ENCODE measurements at regions not wholly inside any gene's neighbourhood (a gene's known extent, or its start where the extent isn't known, plus 50 kb on each side); places are given as distances from the start of the nearest gene placed in this dataset.

DNA sequence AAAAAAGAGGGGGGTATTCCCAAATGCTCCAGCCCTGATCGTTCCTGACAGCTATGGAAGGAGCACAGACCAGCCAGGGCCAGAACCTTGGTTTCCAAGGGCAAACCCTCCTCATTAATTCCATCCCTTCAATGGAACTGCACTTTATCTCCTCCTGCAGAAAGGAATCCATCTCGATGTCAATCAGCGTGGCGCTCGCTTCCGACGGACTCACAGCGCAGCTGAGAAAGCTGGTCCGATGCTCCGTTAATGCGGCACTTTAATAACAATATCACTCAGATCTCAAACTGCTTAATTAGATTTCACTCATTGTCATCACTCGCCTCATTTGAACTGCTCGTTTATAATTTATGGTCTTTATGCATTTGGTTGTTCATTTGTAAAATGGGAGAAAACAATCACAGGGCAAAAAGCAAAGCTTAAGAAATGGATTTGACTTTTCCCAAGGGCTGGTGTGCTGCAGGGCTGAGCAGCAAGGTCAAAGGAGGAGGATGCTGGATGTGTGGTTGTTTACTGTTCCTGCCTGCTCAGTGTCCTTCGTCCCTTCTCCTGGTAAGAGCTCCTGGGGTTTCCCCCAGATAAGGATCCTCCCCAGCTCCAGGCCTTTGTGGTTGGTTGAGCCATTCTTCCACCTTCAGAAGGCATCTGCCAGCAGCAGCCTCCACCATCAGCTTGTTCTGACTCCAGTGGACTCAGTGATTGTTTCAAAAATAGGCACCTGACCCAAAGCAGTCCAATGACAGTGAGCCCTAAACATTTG, 152.7 kb downstream of the ANKRD60 start:
- H3K4me1 ChIP-seq (ENCODE audit: insufficient read depth, low read length, poor library complexity, severe bottlenecking): peaks cover 4% of the 10 kb centered on the region
- DNase-seq (ENCODE audit: low spot score): no peak
- no peaks in the 10 kb centered on the region for H3K9me3 ChIP-seq (ENCODE audit: low read depth, low read length, poor library complexity, severe bottlenecking)
- peak overlapping the region; percentile 5 for H3K4me3 ChIP-seq (ENCODE audit: low read depth, low read length, poor library complexity, severe bottlenecking)
- intact Hi-C loops (cut with micrococcal nuclease; ENCODE audit: unreplicated experiment): no loop called here
- no peak overlapping the region for H3K27ac ChIP-seq (ENCODE audit: low read depth, low read length, poor library complexity, severe bottlenecking)
- no peak for TF ChIP-seq EZH2 (IDR thresholded peaks at IDR 0.05; ENCODE audit: borderline replicate concordance, low read depth, low read length, poor library complexity, severe bottlenecking)
- TF ChIP-seq, protein P1, sequence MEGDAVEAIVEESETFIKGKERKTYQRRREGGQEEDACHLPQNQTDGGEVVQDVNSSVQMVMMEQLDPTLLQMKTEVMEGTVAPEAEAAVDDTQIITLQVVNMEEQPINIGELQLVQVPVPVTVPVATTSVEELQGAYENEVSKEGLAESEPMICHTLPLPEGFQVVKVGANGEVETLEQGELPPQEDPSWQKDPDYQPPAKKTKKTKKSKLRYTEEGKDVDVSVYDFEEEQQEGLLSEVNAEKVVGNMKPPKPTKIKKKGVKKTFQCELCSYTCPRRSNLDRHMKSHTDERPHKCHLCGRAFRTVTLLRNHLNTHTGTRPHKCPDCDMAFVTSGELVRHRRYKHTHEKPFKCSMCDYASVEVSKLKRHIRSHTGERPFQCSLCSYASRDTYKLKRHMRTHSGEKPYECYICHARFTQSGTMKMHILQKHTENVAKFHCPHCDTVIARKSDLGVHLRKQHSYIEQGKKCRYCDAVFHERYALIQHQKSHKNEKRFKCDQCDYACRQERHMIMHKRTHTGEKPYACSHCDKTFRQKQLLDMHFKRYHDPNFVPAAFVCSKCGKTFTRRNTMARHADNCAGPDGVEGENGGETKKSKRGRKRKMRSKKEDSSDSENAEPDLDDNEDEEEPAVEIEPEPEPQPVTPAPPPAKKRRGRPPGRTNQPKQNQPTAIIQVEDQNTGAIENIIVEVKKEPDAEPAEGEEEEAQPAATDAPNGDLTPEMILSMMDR (conservative IDR thresholded peaks at IDR 0.05; ENCODE audit: low read depth, low read length): no peak
- no TSS peak for BruUV-seq (replicated peaks)
- CTCF ChIA-PET: no interaction called here
- H3K27me3 ChIP-seq (replicated peaks; ENCODE audit: insufficient read depth, low read depth, low read length, poor library complexity): no peaks in the 10 kb centered on the region
- POLR2A ChIA-PET (ENCODE audit: low non-redundant PET): no interaction called here
- no peaks in the 10 kb centered on the region for H3K36me3 ChIP-seq (ENCODE audit: insufficient read depth, low read length, poor library complexity, severe bottlenecking)

DNA sequence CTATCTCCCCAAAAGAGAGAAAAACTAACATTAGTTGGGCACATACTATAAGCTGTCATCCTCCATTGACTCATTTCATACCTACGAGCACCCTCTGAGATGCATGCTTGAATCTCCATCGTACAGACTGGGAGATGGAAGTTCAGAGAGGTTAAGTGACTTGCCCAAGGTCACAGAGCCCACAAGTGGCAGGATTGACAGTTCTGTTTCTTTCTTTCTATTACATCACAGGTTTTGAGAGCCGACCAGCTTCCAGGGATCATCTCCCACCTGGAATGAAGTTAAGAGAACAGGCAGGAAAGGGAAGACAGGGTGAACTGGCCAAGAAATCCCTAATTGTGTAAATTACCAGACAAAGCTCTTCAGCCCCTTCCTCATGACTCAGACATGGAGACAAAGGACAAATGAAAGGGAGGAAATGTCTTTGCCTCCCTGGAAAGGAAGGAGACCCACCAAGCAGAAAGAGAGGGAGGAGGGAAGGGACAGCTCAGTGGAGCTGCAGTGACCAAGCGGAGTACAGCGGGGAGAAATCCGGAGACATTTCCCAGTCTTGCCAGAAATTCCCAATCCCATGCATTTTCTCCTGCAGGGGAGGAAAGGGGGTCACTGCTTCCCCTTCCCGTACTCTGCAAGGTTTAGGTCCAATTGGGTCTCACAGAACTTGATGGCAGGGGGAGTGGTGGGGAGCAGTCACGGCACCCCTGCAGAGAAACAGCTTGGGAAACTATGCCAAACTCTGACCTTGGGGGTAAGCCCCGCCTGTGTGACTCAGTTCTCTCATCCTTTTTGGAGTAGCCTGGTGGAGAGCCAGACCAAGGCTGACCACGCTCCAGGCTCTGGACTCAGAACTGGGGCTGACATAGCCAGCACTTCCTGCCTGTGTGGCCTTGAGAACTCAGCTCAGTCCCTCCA, 154.3 kb downstream of the ANKRD60 start:
- Histone ChIP-seq H3K4me1 (ENCODE audit: insufficient read depth, low read length, poor library complexity, severe bottlenecking) (peaks cover 4% of the 10 kb centered on the region), H3K27ac (ENCODE audit: low read depth, low read length, poor library complexity, severe bottlenecking) (no peak overlapping the region), H3K27me3 (replicated peaks; ENCODE audit: insufficient read depth, low read depth, low read length, poor library complexity) (no peaks in the 10 kb centered on the region), H3K36me3 (ENCODE audit: insufficient read depth, low read length, poor library complexity, severe bottlenecking) (no peaks in the 10 kb centered on the region), H3K4me3 (ENCODE audit: low read depth, low read length, poor library complexity, severe bottlenecking) (no peak overlapping the region), H3K9me3 (ENCODE audit: low read depth, low read length, poor library complexity, severe bottlenecking) (no peaks in the 10 kb centered on the region)
- ChIA-PET CTCF (no interaction called here), POLR2A (ENCODE audit: low non-redundant PET) (no interaction called here)
- no peak for DNase-seq (ENCODE audit: low spot score)
- no TSS peak for BruUV-seq (replicated peaks)
- intact Hi-C loops (cut with micrococcal nuclease; ENCODE audit: unreplicated experiment): no loop called here
- TF ChIP-seq, protein P1 (conservative IDR thresholded peaks at IDR 0.05; ENCODE audit: low read depth, low read length): no peak
- no peak for TF ChIP-seq EZH2 (IDR thresholded peaks at IDR 0.05; ENCODE audit: borderline replicate concordance, low read depth, low read length, poor library complexity, severe bottlenecking)

DNA sequence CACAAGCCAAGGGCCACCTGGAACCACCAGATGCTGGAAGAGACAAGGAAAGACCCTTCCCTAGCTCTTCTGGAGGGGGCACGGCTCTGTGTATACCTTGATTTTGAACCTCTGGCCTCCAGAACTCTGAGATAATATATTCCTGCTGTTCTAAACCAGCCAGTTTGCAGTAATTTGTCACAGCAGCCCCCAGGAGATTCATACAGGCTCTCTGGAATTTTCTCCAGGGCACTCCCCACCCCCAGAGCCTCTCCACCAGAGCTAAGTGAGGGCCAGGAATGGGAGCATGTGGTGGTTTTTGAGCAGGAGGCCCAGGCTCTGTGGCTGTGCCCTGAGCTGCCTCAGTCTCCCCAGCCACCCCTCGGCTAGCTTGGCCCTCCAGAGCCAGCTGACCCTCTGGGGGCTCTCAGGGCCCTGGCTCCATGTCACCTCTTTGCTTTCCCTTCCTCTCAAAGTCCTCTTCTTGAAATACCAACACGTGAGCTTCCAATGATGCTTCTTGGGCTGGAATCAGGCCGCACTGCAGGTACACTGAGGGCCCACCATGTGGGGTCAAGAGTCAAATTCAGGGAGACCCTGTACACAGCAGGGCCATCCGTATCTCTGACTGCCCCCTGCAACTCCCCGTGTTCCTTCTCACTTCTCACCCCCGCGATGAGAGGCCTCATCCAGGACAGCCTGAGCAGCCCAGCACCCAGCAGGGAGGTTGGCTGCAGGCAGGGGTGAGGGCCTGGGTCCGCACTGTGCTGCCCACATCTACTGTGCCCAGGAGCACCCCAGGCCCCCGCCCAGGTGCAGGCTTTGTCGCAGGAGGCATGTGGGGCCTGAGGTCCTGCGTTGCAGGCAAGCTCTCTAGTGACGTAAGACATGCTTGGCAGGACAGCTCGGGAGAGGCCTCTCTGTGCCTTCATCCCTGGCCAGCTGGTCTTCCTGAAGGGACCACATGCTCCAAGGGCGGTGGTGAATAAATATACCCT, 155.5 kb downstream of the ANKRD60 start:
- no peaks in the 10 kb centered on the region for H3K9me3 ChIP-seq (ENCODE audit: low read depth, low read length, poor library complexity, severe bottlenecking)
- no peak overlapping the region for H3K4me3 ChIP-seq (ENCODE audit: low read depth, low read length, poor library complexity, severe bottlenecking)
- DNase-seq (ENCODE audit: low spot score): no peak
- H3K27me3 ChIP-seq (replicated peaks; ENCODE audit: insufficient read depth, low read depth, low read length, poor library complexity): no peaks in the 10 kb centered on the region
- ChIA-PET POLR2A (ENCODE audit: low non-redundant PET) (no interaction called here), CTCF (no interaction called here)
- TF ChIP-seq, protein P1 (conservative IDR thresholded peaks at IDR 0.05; ENCODE audit: low read depth, low read length): no peak
- no peak for TF ChIP-seq EZH2 (IDR thresholded peaks at IDR 0.05; ENCODE audit: borderline replicate concordance, low read depth, low read length, poor library complexity, severe bottlenecking)
- peaks cover 4% of the 10 kb centered on the region for H3K4me1 ChIP-seq (ENCODE audit: insufficient read depth, low read length, poor library complexity, severe bottlenecking)
- H3K36me3 ChIP-seq (ENCODE audit: insufficient read depth, low read length, poor library complexity, severe bottlenecking): no peaks in the 10 kb centered on the region
- intact Hi-C loops (cut with micrococcal nuclease; ENCODE audit: unreplicated experiment): no loop called here
- no TSS peak for BruUV-seq (replicated peaks)
- H3K27ac ChIP-seq (ENCODE audit: low read depth, low read length, poor library complexity, severe bottlenecking): no peak overlapping the region
